ENCODE measurements at regions not wholly inside any gene's neighbourhood (a gene's known extent, or its start where the extent isn't known, plus 50 kb on each side); places are given as distances from the start of the nearest gene placed in this dataset.

DNA sequence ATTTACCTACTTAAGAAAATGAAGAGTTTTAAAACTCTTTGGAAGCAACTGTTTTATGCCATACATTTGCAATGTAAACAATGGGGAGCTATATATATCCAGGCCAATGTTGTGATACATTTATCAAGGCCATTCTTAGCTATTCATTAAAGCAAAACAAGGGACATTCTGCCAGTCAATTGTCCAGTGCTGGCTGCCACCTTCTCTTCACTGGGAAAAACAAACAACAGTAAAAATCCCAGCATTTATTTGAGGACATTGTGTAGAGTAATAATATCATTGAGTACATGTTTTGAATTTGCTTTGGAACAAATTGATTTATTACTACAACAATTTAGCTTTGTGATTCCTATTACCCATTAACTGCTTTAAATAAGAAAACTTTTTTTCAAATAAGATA lies 1107.4 kb downstream of the DTWD2 start:
- TF ChIP-seq SUZ12 (IDR thresholded peaks at IDR 0.05; ENCODE audit: extremely low read depth, insufficient read depth, insufficient read length) (no peak), YY1 (IDR thresholded peaks at IDR 0.05; ENCODE audit: insufficient read depth, insufficient read length) (no peak), ZNF274 (IDR thresholded peaks at IDR 0.05; ENCODE audit: low read depth, low read length) (no peak)

Data from NT2/D1 (cell line).